Right ventricle myocardium inferior (tissue), 1 donor: ENCODE measurements at regions not wholly inside any gene's neighbourhood (a gene's known extent, or its start where the extent isn't known, plus 50 kb on each side); places are given as distances from the start of the nearest gene placed in this dataset.

Source experiments
- ATAC-seq: fragments of 200-7000 bp; cut with Tn5 transposase; one replicate; pipeline ENCODE4 v1.9.1; 2020; ENCODE audit warnings: mild to moderate bottlenecking, moderate library complexity
- DNase-seq: peaks from one replicate; pipeline ENCODE4 v3.0.0; 2021; ENCODE audit errors: missing footprints
- intact Hi-C: fragments of 100-400 bp; cut with DNase I; formaldehyde crosslinking; loops from one replicate; pipeline ENCODE4 v1.11.0; 2022
- donor health status: DM: no; HTN: yes; CAD: no; lungs with severe emphysema.

- no peak for ATAC-seq
- no peak for DNase-seq
- intact Hi-C loops: loop anchor here (5.0 kb wide), 2 partner anchors 234 to 314 kb away; no protein-coding TSS in a partner anchor
These were observed 51.6 kb upstream of the SRGAP3 start for GRCh38 chr3:9301091-9301490.

GRCh38 chr3:9301798-9302197 lies 52.4 kb upstream of the SRGAP3 start:
- DNase-seq: no peak
- no peak for ATAC-seq
- intact Hi-C loops: loop anchor here (1.0 to 5.0 kb wide), 3 partner anchors 234 to 330 kb away; no protein-coding TSS in a partner anchor

GRCh38 chr3:9302425-9303181 lies 53.2 kb upstream of the SRGAP3 start:
- DNase-seq (peak; percentile 88), ATAC-seq (peak; percentile 94)
- intact Hi-C loops: loop anchor here (1.0 to 5.0 kb wide), 3 partner anchors 235 to 331 kb away; no protein-coding TSS in a partner anchor

- DNase-seq (no peak), ATAC-seq (no peak)
- intact Hi-C loops: no loop called here
These were observed 54.4 kb upstream of the THUMPD3 start for GRCh38 chr3:9308298-9308990.

GRCh38 chr3:9310043-9310442 lies 52.8 kb upstream of the THUMPD3 start:
- no peak for ATAC-seq
- intact Hi-C loops: no loop called here
- no peak for DNase-seq

GRCh38 chr3:9311228-9311627 lies 51.6 kb upstream of the THUMPD3 start:
- intact Hi-C loops: no loop called here
- DNase-seq (no peak), ATAC-seq (no peak)
